H1 (cell line): ENCODE measurements at regions not wholly inside any gene's neighbourhood (a gene's known extent, or its start where the extent isn't known, plus 50 kb on each side); places are given as distances from the start of the nearest gene placed in this dataset.

Experiments used
- CTCF ChIA-PET: fragments of 300-600 bp; sonication (Branson Sonifier 250); formaldehyde crosslinking; loops from one replicate; lab custom pipeline; 2021; ENCODE audit not compliant: partially characterized antibody; lab: Charles Lee
- POLR2A ChIA-PET: fragments of 300-600 bp; sonication (Branson Sonifier 250); formaldehyde crosslinking; loops from one replicate; lab custom pipeline; 2021; ENCODE audit warnings: inconsistent platforms; ENCODE audit not compliant: partially characterized antibody; lab: Charles Lee
- DNase-seq, 2 experiments: peaks; one replicate each; pipeline versions ENCODE4 v3.0.0 to v3.0.0-alpha.2; 2010 to 2022; ENCODE audit warnings: low spot score in 2 of 2, low read depth in 1 of 2, mixed read lengths in 1 of 2
- FAIRE-seq: peaks from 2 replicates; lab custom pipeline; 2011; peaks lifted over from hg19 to GRCh38; lab: Jason Lieb, UNC
- H2AFZ ChIP-seq: 2 replicates; pipeline ENCODE4 v1.8.1; 2012; ENCODE audit warnings: low read length, inconsistent platforms
- H2AK5ac ChIP-seq: 2 replicates; pipeline ENCODE4 v1.6.1; 2013; ENCODE audit warnings: low read depth, low read length
- H2BK120ac ChIP-seq: replicated peaks from 2 replicates; pipeline ENCODE3; 2013; ENCODE audit warnings: low read depth, low read length, inconsistent platforms
- H2BK12ac ChIP-seq: 2 replicates; pipeline ENCODE4 v1.6.1; 2013; ENCODE audit warnings: low read depth, low read length
- H2BK15ac ChIP-seq: 2 replicates; pipeline ENCODE4 v1.6.1; 2013; ENCODE audit warnings: low read length
- H2BK20ac ChIP-seq: 2 replicates; pipeline ENCODE4 v1.6.1; 2013; ENCODE audit warnings: low read length
- H2BK5ac ChIP-seq: 2 replicates; pipeline ENCODE4 v1.6.1; 2013; ENCODE audit warnings: low read depth, low read length
- H3K14ac ChIP-seq: 2 replicates; pipeline ENCODE4 v1.6.1; 2013; ENCODE audit warnings: inconsistent platforms; ENCODE audit not compliant: insufficient read length
- H3K18ac ChIP-seq: 2 replicates; pipeline ENCODE4 v1.6.1; 2013; ENCODE audit warnings: low read length; ENCODE audit errors: extremely low read depth
- H3K23ac ChIP-seq: 2 replicates; pipeline ENCODE4 v1.6.1; 2013; ENCODE audit warnings: inconsistent platforms; ENCODE audit not compliant: insufficient read length
- H3K23me2 ChIP-seq: 2 replicates; pipeline ENCODE4 v1.6.1; 2013; ENCODE audit warnings: low read depth, low read length
- H3K27ac ChIP-seq: 2 replicates; pipeline ENCODE4 v1.6.1; 2011; ENCODE audit warnings: low read depth, low read length, inconsistent platforms
- H3K27me3 ChIP-seq, 4 experiments: replicated peaks in 1 of 4; 1 replicate in 1 of 4; 2 replicates in 3 of 4; pipeline versions ENCODE4 v1.6.1 to v1.8.1; 2011 to 2013; ENCODE audit warnings: low read length in 3 of 4, mild to moderate bottlenecking in 3 of 4, inconsistent platforms in 2 of 4, mixed read lengths in 2 of 4, moderate library complexity in 1 of 4; ENCODE audit not compliant: control insufficient read depth in 3 of 4, insufficient read depth in 3 of 4; ENCODE audit errors: extremely low read depth in 1 of 4
- H3K36me3 ChIP-seq, 4 experiments: 2 replicates each; pipeline versions ENCODE4 v1.6.1 to v1.8.1; 2011 to 2013; ENCODE audit warnings: mild to moderate bottlenecking in 4 of 4, low read length in 3 of 4, moderate library complexity in 2 of 4, control low read depth in 1 of 4, inconsistent platforms in 1 of 4; ENCODE audit not compliant: insufficient read depth in 4 of 4, control insufficient read depth in 2 of 4
- H3K4ac ChIP-seq: replicated peaks from 2 replicates; pipeline ENCODE3; 2013; ENCODE audit warnings: low read length, low read depth, mixed read lengths, inconsistent platforms; ENCODE audit not compliant: insufficient read length
- H3K4me1 ChIP-seq, 4 experiments: replicated peaks in 1 of 4; 1 replicate in 1 of 4; 2 replicates in 3 of 4; pipeline versions ENCODE4 v1.6.1 to v1.8.1; 2011 to 2013; ENCODE audit warnings: low read length in 3 of 4, inconsistent platforms in 2 of 4, mixed read lengths in 1 of 4; ENCODE audit not compliant: insufficient read depth in 4 of 4, control insufficient read depth in 3 of 4
- H3K4me2 ChIP-seq, 2 experiments: 2 replicates each; pipeline versions ENCODE4 v1.6.1 to v1.8.1; 2011 to 2013; ENCODE audit warnings: low read depth in 2 of 2, low read length in 2 of 2, control low read depth in 1 of 2, inconsistent platforms in 1 of 2, mild to moderate bottlenecking in 1 of 2; ENCODE audit not compliant: insufficient read depth in 1 of 2
- H3K4me3 ChIP-seq, 4 experiments: fragments of 200-600, 300-600 bp in 1 of 4; sonication (generic), shearing (Covaris generic), sonication (Bioruptor Twin) in 1 of 4; 2 replicates each; pipeline versions ENCODE4 v1.5.1 to v1.8.1; 2011 to 2016; ENCODE audit warnings: low read length in 4 of 4, low read depth in 3 of 4, control low read depth in 2 of 4, inconsistent platforms in 2 of 4, mild to moderate bottlenecking in 2 of 4, mixed read lengths in 1 of 4, moderate library complexity in 1 of 4; ENCODE audit not compliant: insufficient read depth in 2 of 4; ENCODE audit errors: extremely low read depth in 1 of 4
- H3K56ac ChIP-seq: replicated peaks from 2 replicates; pipeline ENCODE3; 2013; ENCODE audit warnings: low read depth, mild to moderate bottlenecking, mixed read lengths, low read length, inconsistent platforms; ENCODE audit not compliant: insufficient read length
- H3K79me1 ChIP-seq: 2 replicates; pipeline ENCODE4 v1.6.1; 2013; ENCODE audit warnings: low read depth, low read length, control low read depth
- H3K79me2 ChIP-seq, 2 experiments: 2 replicates each; pipeline versions ENCODE4 v1.6.1 to v1.8.1; 2012 to 2013; ENCODE audit warnings: low read length in 2 of 2, mild to moderate bottlenecking in 2 of 2, inconsistent platforms in 1 of 2; ENCODE audit not compliant: insufficient read depth in 2 of 2, control insufficient read depth in 1 of 2
- H3K9ac ChIP-seq, 4 experiments: replicated peaks in 1 of 4; 1 replicate in 1 of 4; 2 replicates in 3 of 4; pipeline versions ENCODE4 v1.6.1 to v1.8.1; 2011 to 2013; ENCODE audit warnings: low read depth in 3 of 4, low read length in 3 of 4, control low read depth in 2 of 4, mild to moderate bottlenecking in 2 of 4, moderate library complexity in 2 of 4, inconsistent platforms in 1 of 4; ENCODE audit errors: extremely low read depth in 1 of 4
- H3K9me3 ChIP-seq, 2 experiments: 2 replicates each; pipeline versions ENCODE4 v1.6.1 to v1.8.1; 2012 to 2013; ENCODE audit warnings: mild to moderate bottlenecking in 2 of 2, moderate library complexity in 2 of 2, control low read depth in 1 of 2, inconsistent platforms in 1 of 2, low read depth in 1 of 2, low read length in 1 of 2, mixed read lengths in 1 of 2; ENCODE audit not compliant: insufficient read depth in 2 of 2
- H4K20me1 ChIP-seq, 2 experiments: replicated peaks in 1 of 2; 2 replicates each; pipeline versions ENCODE3 to v1.8.1; 2011 to 2013; ENCODE audit warnings: inconsistent platforms in 2 of 2, low read length in 2 of 2, mild to moderate bottlenecking in 1 of 2; ENCODE audit not compliant: insufficient read depth in 2 of 2, control insufficient read depth in 1 of 2
- H4K5ac ChIP-seq: 2 replicates; pipeline ENCODE4 v1.6.1; 2013; ENCODE audit warnings: low read length, low read depth, mixed read lengths, inconsistent platforms; ENCODE audit not compliant: insufficient read length
- H4K8ac ChIP-seq: 2 replicates; pipeline ENCODE4 v1.8.0; 2013; ENCODE audit warnings: mild to moderate bottlenecking, moderate library complexity, low read length, inconsistent platforms; ENCODE audit not compliant: insufficient read depth; ENCODE audit errors: extremely low read depth
- H4K91ac ChIP-seq: replicated peaks from 2 replicates; pipeline ENCODE3; 2013; ENCODE audit warnings: low read length, mixed read lengths, inconsistent platforms; ENCODE audit not compliant: insufficient read length
- KDM5A ChIP-seq: fragments of 200-600 bp; IDR thresholded peaks from 2 replicates; pipeline ENCODE4 v1.7.1; 2012; ENCODE audit warnings: mild to moderate bottlenecking, low read length, inconsistent platforms, mixed read lengths
- YY1 ChIP-seq: IDR thresholded peaks from 2 replicates; pipeline ENCODE4 v1.6.1; 2011; ENCODE audit warnings: low read depth, mild to moderate bottlenecking, low read length
- WGBS, 2 experiments: shearing (Covaris generic) in 1 of 2; methylation state at CpG; one replicate each; pipeline versions ENCODE4 v1.1.6 to v1.1.7; 2013 to 2015; ENCODE audit warnings: low lambda C conversion rate in 2 of 2, mixed read lengths in 2 of 2, inconsistent platforms in 1 of 2, low coverage in 1 of 2, missing lambda C conversion rate in 1 of 2; ENCODE audit not compliant: insufficient replicate concordance in 2 of 2, insufficient coverage in 1 of 2, insufficient read length in 1 of 2; ENCODE audit errors: extremely low coverage in 1 of 2, missing lambda C conversion rate in 1 of 2; 5-methylcytosine and 5-hydroxymethylcytosine counted together

GRCh38 chr5:91898898-91899297 is 515.8 kb upstream of the ARRDC3 start:
- Histone ChIP-seq H3K79me1 (no peaks in the 10 kb centered on the region), H3K23me2 (no peaks in the 10 kb centered on the region), H3K4ac (no peak overlapping the region), H2BK20ac (no peak overlapping the region), H4K20me1 (no peaks in the 10 kb centered on the region), H3K4me1 (no peaks in the 10 kb centered on the region; a peak in 1 of 7 replicates), H2AFZ (no peak overlapping the region), H3K9me3 (no peaks in the 10 kb centered on the region), H2AK5ac (no peak overlapping the region), H2BK12ac (no peak overlapping the region), H3K56ac (no peak overlapping the region), H2BK15ac (no peak overlapping the region), H2BK120ac (no peak overlapping the region), H3K79me2 (no peaks in the 10 kb centered on the region), H3K27ac (no peak overlapping the region), H2BK5ac (no peak overlapping the region), H3K14ac (no peak overlapping the region), H3K4me2 (no peak overlapping the region), H3K4me3 (no peak overlapping the region), H3K36me3 (no peaks in the 10 kb centered on the region), H4K5ac (no peak overlapping the region), H4K8ac (no peak overlapping the region), H3K9ac (no peak overlapping the region), H3K23ac (no peak overlapping the region), H4K91ac (no peak overlapping the region), H3K27me3 (no peaks in the 10 kb centered on the region), H3K18ac (no peak overlapping the region)
- TF ChIP-seq YY1 (no peak), KDM5A (no peak)
- CTCF ChIA-PET, result no interaction called here
- DNase-seq (no peak), FAIRE-seq (no peak)
- POLR2A ChIA-PET, result no interaction called here
- WGBS, 2 experiments, result 90% methylated on average over 2 of the region's 2 CpGs; no CpG with 5 or more reads in 1 of the 2 experiments
